ENCODE measurements at regions not wholly inside any gene's neighbourhood (a gene's known extent, or its start where the extent isn't known, plus 50 kb on each side); places are given as distances from the start of the nearest gene placed in this dataset.
"Not testable (repeated sequence)": the region's sequence is repeated elsewhere in the genome, so short reads cannot be mapped to it uniquely, and the experiment has no call there.

DNA sequence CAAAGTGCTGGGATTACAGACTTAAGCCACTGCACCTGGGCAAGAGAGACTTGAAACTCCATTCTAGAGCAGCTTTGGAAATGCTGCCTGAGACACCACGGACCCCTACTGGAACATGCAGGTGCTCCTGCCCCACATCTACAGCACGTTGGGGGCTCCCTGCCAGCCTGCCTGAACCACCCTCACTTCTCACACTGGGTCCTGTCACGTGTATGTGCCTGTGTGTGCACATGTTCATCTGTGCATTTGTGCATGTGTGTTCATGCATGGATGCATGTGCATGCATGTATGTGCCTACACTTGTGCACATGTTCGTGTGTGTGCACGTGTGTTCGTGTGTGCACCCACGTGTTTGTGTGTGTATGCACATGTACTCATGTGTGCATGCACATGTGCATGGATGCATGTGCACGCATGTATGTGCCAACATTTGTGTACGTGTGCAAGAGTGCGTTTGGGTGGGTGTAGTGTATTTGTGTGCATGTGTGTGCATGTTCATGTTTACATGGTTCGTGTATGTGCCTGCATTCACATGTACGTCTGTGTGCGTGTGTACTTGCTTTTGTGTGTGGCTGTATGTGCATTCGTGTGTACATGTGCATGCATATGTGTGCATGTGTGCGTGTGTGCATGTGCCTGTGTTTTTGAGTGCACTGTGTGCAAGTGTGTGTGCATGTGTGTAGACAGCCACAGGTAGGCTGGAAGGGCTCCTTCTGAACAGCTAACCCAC lies 428.1 kb upstream of the ZNF722 start:
- not testable (repeated sequence) for H3K27ac Mint-ChIP-seq (ENCODE audit: unreplicated experiment); H3K4me1 Mint-ChIP-seq (ENCODE audit: unreplicated experiment); H3K9me3 Mint-ChIP-seq (ENCODE audit: unreplicated experiment); H3K27me3 Mint-ChIP-seq (ENCODE audit: unreplicated experiment); H3K36me3 Mint-ChIP-seq (ENCODE audit: unreplicated experiment); H3K4me3 Mint-ChIP-seq (ENCODE audit: unreplicated experiment)
- peak; percentile 74 for DNase-seq (ENCODE audit: extremely low spot score, unreplicated experiment)

GRCh38 chr7:63572196-63572595 lies 426.5 kb upstream of the ZNF722 start:
- H3K27ac Mint-ChIP-seq (ENCODE audit: unreplicated experiment); H3K9me3 Mint-ChIP-seq (ENCODE audit: unreplicated experiment); H3K4me1 Mint-ChIP-seq (ENCODE audit: unreplicated experiment); H3K36me3 Mint-ChIP-seq (ENCODE audit: unreplicated experiment); H3K27me3 Mint-ChIP-seq (ENCODE audit: unreplicated experiment); H3K4me3 Mint-ChIP-seq (ENCODE audit: unreplicated experiment): not testable (repeated sequence)
- peak; percentile 84 for DNase-seq (ENCODE audit: extremely low spot score, unreplicated experiment)

- H3K36me3 Mint-ChIP-seq (ENCODE audit: unreplicated experiment); H3K9me3 Mint-ChIP-seq (ENCODE audit: unreplicated experiment); H3K27me3 Mint-ChIP-seq (ENCODE audit: unreplicated experiment); H3K4me3 Mint-ChIP-seq (ENCODE audit: unreplicated experiment); H3K4me1 Mint-ChIP-seq (ENCODE audit: unreplicated experiment); H3K27ac Mint-ChIP-seq (ENCODE audit: unreplicated experiment): not testable (repeated sequence)
- DNase-seq (ENCODE audit: extremely low spot score, unreplicated experiment): peak; percentile 85
Measured at GRCh38 chr7:63572956-63573355, 425.7 kb upstream of the ZNF722 start.

DNA sequence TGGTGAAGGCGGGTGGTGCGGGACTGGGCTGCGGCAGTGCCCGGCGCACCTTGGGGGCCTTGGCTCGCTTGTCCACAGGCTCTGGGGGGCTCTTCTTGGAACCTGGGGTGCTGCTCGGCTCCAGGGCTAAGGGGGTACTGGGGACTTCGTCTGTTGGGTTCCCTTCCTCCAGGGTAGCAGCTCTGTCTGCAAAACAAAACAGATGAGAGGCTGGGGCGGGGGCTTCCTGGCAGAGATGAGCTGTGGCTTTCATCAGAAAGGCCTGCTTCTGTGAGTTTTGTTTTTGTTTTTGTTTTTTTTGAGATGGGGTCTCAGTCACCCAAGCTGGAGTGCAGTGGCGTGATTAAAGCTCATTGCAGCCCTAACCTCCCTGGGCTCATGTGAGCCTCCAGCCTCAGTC lies 425.2 kb upstream of the ZNF722 start:
- H3K9me3 Mint-ChIP-seq (ENCODE audit: unreplicated experiment); H3K4me1 Mint-ChIP-seq (ENCODE audit: unreplicated experiment); H3K36me3 Mint-ChIP-seq (ENCODE audit: unreplicated experiment); H3K27ac Mint-ChIP-seq (ENCODE audit: unreplicated experiment); H3K4me3 Mint-ChIP-seq (ENCODE audit: unreplicated experiment); H3K27me3 Mint-ChIP-seq (ENCODE audit: unreplicated experiment): not testable (repeated sequence)
- DNase-seq (ENCODE audit: extremely low spot score, unreplicated experiment): peak; percentile 70

GRCh38 chr7:63576421-63576820 lies 422.2 kb upstream of the ZNF722 start:
- H3K4me3 Mint-ChIP-seq (ENCODE audit: unreplicated experiment); H3K36me3 Mint-ChIP-seq (ENCODE audit: unreplicated experiment); H3K4me1 Mint-ChIP-seq (ENCODE audit: unreplicated experiment); H3K27ac Mint-ChIP-seq (ENCODE audit: unreplicated experiment); H3K9me3 Mint-ChIP-seq (ENCODE audit: unreplicated experiment); H3K27me3 Mint-ChIP-seq (ENCODE audit: unreplicated experiment): not testable (repeated sequence)
- peak; percentile 81 for DNase-seq (ENCODE audit: extremely low spot score, unreplicated experiment)

DNA sequence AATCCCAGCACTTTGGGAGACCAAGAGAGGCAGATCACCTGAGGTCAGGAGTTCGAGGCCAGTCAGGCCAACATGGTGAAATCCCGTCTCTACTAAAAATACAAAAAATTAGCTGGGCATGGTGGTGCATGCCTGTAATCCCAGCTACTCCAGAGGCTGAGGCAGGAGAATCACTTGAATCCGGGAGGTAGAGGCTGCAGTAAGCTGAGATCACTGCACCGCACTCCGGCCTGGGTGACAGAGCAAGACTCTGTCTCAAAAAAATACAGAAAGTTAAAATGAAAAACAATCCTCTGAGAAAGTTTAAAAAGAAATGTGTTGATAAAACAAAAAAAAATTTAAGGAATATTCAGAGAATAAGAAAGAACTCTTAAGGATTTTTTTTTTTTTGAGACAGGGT lies 421.6 kb upstream of the ZNF722 start:
- not testable (repeated sequence) for H3K27me3 Mint-ChIP-seq (ENCODE audit: unreplicated experiment); H3K36me3 Mint-ChIP-seq (ENCODE audit: unreplicated experiment); H3K27ac Mint-ChIP-seq (ENCODE audit: unreplicated experiment); H3K4me1 Mint-ChIP-seq (ENCODE audit: unreplicated experiment); H3K4me3 Mint-ChIP-seq (ENCODE audit: unreplicated experiment); H3K9me3 Mint-ChIP-seq (ENCODE audit: unreplicated experiment)
- peak; percentile 27 for DNase-seq (ENCODE audit: extremely low spot score, unreplicated experiment)

DNA sequence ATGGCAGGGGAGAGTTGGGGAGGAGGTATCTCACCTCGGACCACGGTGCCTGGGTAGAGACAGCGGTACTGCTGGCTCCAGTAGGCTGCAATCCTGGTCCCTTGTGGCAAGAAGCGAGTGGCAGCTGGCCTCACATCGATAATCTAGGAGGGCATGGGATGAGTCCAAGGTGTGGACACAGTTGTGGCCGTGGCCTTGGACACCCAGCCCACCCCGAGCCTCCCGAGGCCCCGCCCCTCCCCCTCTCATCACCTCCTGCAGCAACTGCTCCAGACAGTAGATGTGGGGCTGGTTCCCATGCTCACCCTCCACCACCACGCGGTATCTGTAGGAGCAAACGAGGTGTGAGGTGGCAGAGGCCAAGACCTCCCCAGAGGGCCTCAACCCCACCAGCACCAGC lies 418.6 kb upstream of the ZNF722 start:
- not testable (repeated sequence) for H3K27ac Mint-ChIP-seq (ENCODE audit: unreplicated experiment); H3K36me3 Mint-ChIP-seq (ENCODE audit: unreplicated experiment); H3K9me3 Mint-ChIP-seq (ENCODE audit: unreplicated experiment); H3K4me1 Mint-ChIP-seq (ENCODE audit: unreplicated experiment); H3K4me3 Mint-ChIP-seq (ENCODE audit: unreplicated experiment); H3K27me3 Mint-ChIP-seq (ENCODE audit: unreplicated experiment)
- peak; percentile 72 for DNase-seq (ENCODE audit: extremely low spot score, unreplicated experiment)

DNA sequence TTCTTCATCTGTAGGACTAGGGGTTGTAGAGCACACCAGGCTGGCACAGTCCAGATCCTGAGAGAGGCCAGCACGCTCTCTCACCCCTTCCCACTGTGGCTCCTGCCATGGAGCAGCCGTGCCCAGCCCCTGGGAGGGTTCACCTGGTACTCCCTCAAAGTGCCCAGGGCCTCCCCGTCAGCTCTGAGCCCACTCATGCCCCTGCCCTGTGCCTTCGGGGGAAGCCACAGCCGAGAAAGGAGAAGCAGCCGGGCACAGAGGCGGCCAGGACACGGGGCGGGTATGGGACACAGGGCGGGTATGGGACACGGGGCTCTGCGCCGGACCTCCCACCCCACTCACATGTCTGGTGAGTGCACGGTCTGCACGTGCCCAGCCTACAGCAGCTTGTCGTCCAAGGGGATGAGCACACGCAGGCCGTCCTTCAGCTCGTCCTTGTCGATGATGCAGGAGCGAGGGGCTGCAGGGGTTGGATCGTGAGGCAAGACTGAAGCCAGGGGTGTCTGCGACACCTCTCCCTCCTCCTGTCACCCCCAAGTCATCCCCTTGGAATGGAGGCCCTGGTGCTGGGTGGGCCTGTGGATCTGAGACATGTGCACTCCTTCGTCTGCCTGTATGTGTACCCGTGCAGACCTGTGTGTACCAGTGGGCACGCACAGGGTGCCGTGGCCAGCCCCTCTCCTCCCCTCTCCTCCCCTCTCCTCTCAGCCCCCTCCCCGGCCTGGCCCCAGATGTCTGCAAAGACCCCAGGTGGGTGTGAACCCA lies 417.9 kb upstream of the ZNF722 start:
- not testable (repeated sequence) for H3K9me3 Mint-ChIP-seq (ENCODE audit: unreplicated experiment); H3K27ac Mint-ChIP-seq (ENCODE audit: unreplicated experiment); H3K27me3 Mint-ChIP-seq (ENCODE audit: unreplicated experiment); H3K4me1 Mint-ChIP-seq (ENCODE audit: unreplicated experiment); H3K36me3 Mint-ChIP-seq (ENCODE audit: unreplicated experiment); H3K4me3 Mint-ChIP-seq (ENCODE audit: unreplicated experiment)
- DNase-seq (ENCODE audit: extremely low spot score, unreplicated experiment): peak; percentile 84

GRCh38 chr7:63582771-63583170 lies 415.9 kb upstream of the ZNF722 start:
- not testable (repeated sequence) for H3K9me3 Mint-ChIP-seq (ENCODE audit: unreplicated experiment); H3K27ac Mint-ChIP-seq (ENCODE audit: unreplicated experiment); H3K4me3 Mint-ChIP-seq (ENCODE audit: unreplicated experiment); H3K27me3 Mint-ChIP-seq (ENCODE audit: unreplicated experiment); H3K36me3 Mint-ChIP-seq (ENCODE audit: unreplicated experiment); H3K4me1 Mint-ChIP-seq (ENCODE audit: unreplicated experiment)
- DNase-seq (ENCODE audit: extremely low spot score, unreplicated experiment): peak; percentile 80

GRCh38 chr7:63587151-63587853 lies 411.3 kb upstream of the ZNF722 start:
- not testable (repeated sequence) for H3K9me3 Mint-ChIP-seq (ENCODE audit: unreplicated experiment); H3K36me3 Mint-ChIP-seq (ENCODE audit: unreplicated experiment)

DNA sequence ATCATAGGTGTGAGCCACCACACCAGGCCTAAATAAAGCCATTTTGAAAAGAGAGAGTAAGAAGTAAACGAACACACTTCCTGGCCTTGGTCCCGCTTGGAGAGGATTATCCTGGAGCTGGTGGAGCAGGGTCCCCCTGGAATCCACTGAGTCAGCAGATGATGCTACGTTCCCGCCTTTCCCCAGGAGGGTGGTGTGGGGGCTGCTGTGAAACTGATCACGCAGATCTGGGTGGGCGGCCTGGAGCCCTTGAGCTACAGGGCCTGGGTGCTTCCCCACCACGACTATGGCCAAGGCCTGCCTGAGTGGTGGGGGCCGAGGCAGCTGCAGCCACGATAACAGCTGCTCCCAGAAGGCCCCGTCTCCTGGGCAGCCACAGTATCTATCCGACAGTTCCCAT lies 407.4 kb upstream of the ZNF722 start:
- DNase-seq (ENCODE audit: extremely low spot score, unreplicated experiment): peak; percentile 75
- H3K36me3 Mint-ChIP-seq (ENCODE audit: unreplicated experiment); H3K4me3 Mint-ChIP-seq (ENCODE audit: unreplicated experiment); H3K27ac Mint-ChIP-seq (ENCODE audit: unreplicated experiment); H3K27me3 Mint-ChIP-seq (ENCODE audit: unreplicated experiment); H3K4me1 Mint-ChIP-seq (ENCODE audit: unreplicated experiment); H3K9me3 Mint-ChIP-seq (ENCODE audit: unreplicated experiment): not testable (repeated sequence)

More at GRCh38 chr7:63587151-63587853, 411.3 kb upstream of the ZNF722 start:
- H3K4me3 Mint-ChIP-seq (ENCODE audit: unreplicated experiment); H3K4me1 Mint-ChIP-seq (ENCODE audit: unreplicated experiment); H3K27ac Mint-ChIP-seq (ENCODE audit: unreplicated experiment); H3K27me3 Mint-ChIP-seq (ENCODE audit: unreplicated experiment); DNase-seq (ENCODE audit: extremely low spot score, unreplicated experiment): not testable (repeated sequence)

DNA sequence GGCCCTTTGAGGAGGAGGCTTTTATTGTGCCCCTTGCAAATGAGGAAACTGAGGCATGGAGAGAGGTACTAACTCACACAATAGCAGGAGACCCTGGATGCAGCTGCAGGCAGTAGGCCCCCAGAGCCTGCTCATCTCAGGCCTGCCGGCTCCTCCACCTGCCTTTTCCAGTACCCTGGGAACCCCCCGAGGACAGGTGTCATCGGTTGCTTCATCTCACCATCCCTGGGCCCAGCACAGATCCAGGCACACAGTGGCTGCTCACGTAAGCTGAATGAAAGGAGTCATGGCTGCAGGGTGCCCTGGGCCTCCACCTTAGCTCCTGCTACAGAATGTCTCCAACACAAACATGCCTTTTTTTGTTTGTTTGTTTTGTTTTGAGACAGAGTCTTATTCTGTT lies 394.8 kb upstream of the ZNF722 start:
- H3K27ac Mint-ChIP-seq (ENCODE audit: unreplicated experiment); H3K27me3 Mint-ChIP-seq (ENCODE audit: unreplicated experiment); H3K4me1 Mint-ChIP-seq (ENCODE audit: unreplicated experiment); H3K9me3 Mint-ChIP-seq (ENCODE audit: unreplicated experiment); H3K36me3 Mint-ChIP-seq (ENCODE audit: unreplicated experiment); H3K4me3 Mint-ChIP-seq (ENCODE audit: unreplicated experiment): not testable (repeated sequence)
- peak; percentile 71 for DNase-seq (ENCODE audit: extremely low spot score, unreplicated experiment)

Data from osteocyte (in vitro differentiated cells).